PC-3 (cell line): ENCODE measurements at regions not wholly inside any gene's neighbourhood (a gene's known extent, or its start where the extent isn't known, plus 50 kb on each side); places are given as distances from the start of the nearest gene placed in this dataset.

Experiments used
- ATAC-seq: fragments of 200-7000 bp; cut with Tn5 transposase; 2 replicates; pipeline ENCODE4 v1.9.1; 2020; ENCODE audit warnings: mild to moderate bottlenecking, moderate library complexity
- BruUV-seq: library from RNA; stranded (reverse); fragments of 400-500 nt; replicated peaks from 2 replicates; lab custom pipeline; 2021; lab: Mats Ljungman, UMichigan
- CTCF ChIA-PET: fragments of 300-600 bp; sonication (Branson Sonifier 250); formaldehyde crosslinking; loops from one replicate; lab custom pipeline; 2022; ENCODE audit warnings: antibody characterized with exemption; lab: Charles Lee
- POLR2A ChIA-PET: fragments of 300-600 bp; sonication (Branson Sonifier 250); formaldehyde crosslinking; loops from one replicate; lab custom pipeline; 2022; ENCODE audit warnings: antibody characterized with exemption; ENCODE audit not compliant: unreplicated experiment; lab: Charles Lee
- DNase-seq: peaks from one replicate; pipeline ENCODE4 v3.0.0-alpha.2; 2015
- H2AFZ ChIP-seq: fragments of 300-600 bp; sonication (generic); 2 replicates; pipeline ENCODE4 v1.6.0; 2016; ENCODE audit warnings: antibody characterized with exemption, low read length
- H3F3A ChIP-seq: fragments of 300-600 bp; sonication (generic); one replicate; pipeline ENCODE4 v1.6.0; 2017; ENCODE audit warnings: antibody characterized with exemption, low read length, control low read depth, mild to moderate bottlenecking; ENCODE audit not compliant: unreplicated experiment
- H3K27ac ChIP-seq: fragments of 300-600 bp; sonication (generic); 2 replicates; pipeline ENCODE4 v1.5.1; 2016; ENCODE audit warnings: mild to moderate bottlenecking, low read length
- H3K27me3 ChIP-seq: fragments of 300-600 bp; sonication (generic); 2 replicates; pipeline ENCODE4 v1.6.1; 2016; ENCODE audit warnings: low read length, mixed read lengths
- H3K36me3 ChIP-seq: fragments of 300-600 bp; sonication (generic); 2 replicates; pipeline ENCODE4 v1.6.1; 2016; ENCODE audit warnings: low read depth, mixed run types, low read length, mixed read lengths
- H3K4me1 ChIP-seq: fragments of 300-600 bp; sonication (generic); 2 replicates; pipeline ENCODE4 v1.5.1; 2016; ENCODE audit warnings: low read length; ENCODE audit not compliant: insufficient read depth
- H3K4me2 ChIP-seq: fragments of 300-600 bp; sonication (generic); 2 replicates; pipeline ENCODE4 v1.6.0; 2016; ENCODE audit warnings: low read length
- H3K4me3 ChIP-seq: fragments of 300-600 bp; sonication (generic); 2 replicates; pipeline ENCODE4 v1.5.1; 2016; ENCODE audit warnings: mild to moderate bottlenecking, low read length, mixed read lengths
- H3K79me2 ChIP-seq: fragments of 300-600 bp; sonication (generic); 2 replicates; pipeline ENCODE4 v1.6.1; 2017; ENCODE audit warnings: low read length, mixed read lengths
- H3K9ac ChIP-seq: fragments of 300-600 bp; sonication (generic); 2 replicates; pipeline ENCODE4 v1.6.0; 2016; ENCODE audit warnings: mild to moderate bottlenecking, low read length
- H3K9me2 ChIP-seq: fragments of 300-600 bp; sonication (generic); replicated peaks from 2 replicates; pipeline ENCODE4 v1.6.1; 2016; ENCODE audit warnings: mixed run types, low read length, mixed read lengths
- H3K9me3 ChIP-seq: fragments of 300-600 bp; sonication (generic); 2 replicates; pipeline ENCODE4 v1.6.1; 2016; ENCODE audit warnings: low read length, mixed read lengths
- H4K20me1 ChIP-seq: fragments of 300-600 bp; sonication (generic); 2 replicates; pipeline ENCODE4 v1.6.1; 2016; ENCODE audit warnings: low read length, mixed read lengths
- CTCF ChIP-seq: fragments of 300-600 bp; sonication (generic); conservative IDR thresholded peaks from 2 replicates; pipeline ENCODE4 v1.5.1; 2017; ENCODE audit warnings: antibody characterized with exemption, low read depth, mild to moderate bottlenecking, low read length
- EZH2 ChIP-seq: fragments of 300-600 bp; sonication (generic); IDR thresholded peaks from one replicate; pipeline ENCODE4 v1.6.1; 2017; ENCODE audit warnings: antibody characterized with exemption, mild to moderate bottlenecking, low read length; ENCODE audit not compliant: unreplicated experiment
- EZH2phosphoT487 ChIP-seq: fragments of 300-600 bp; sonication (generic); IDR thresholded peaks from 2 replicates; pipeline ENCODE4 v1.6.1; 2018; ENCODE audit warnings: mild to moderate bottlenecking, antibody characterized with exemption, low read length, borderline replicate concordance
- intact Hi-C: fragments of 100-400 bp; cut with micrococcal nuclease; formaldehyde crosslinking; loops from 2 replicates; pipeline ENCODE4 v1.9.0; 2023

GRCh38 chr13:109955598-109955997, 169.2 kb upstream of the IRS2 start:
- TF ChIP-seq EZH2phosphoT487 (no peak), EZH2 (no peak), CTCF (no peak)
- DNase-seq (no peak), ATAC-seq (no peak)
- Histone ChIP-seq H3K9me3 (no peaks in the 10 kb centered on the region), H3K9ac (no peak overlapping the region), H3K36me3 (no peaks in the 10 kb centered on the region), H3K79me2 (no peaks in the 10 kb centered on the region), H3K4me1 (no peaks in the 10 kb centered on the region), H3F3A (no peaks in the 10 kb centered on the region), H3K4me3 (no peak overlapping the region), H3K9me2 (no peaks in the 10 kb centered on the region), H3K27ac (no peak overlapping the region), H2AFZ (no peak overlapping the region), H4K20me1 (no peaks in the 10 kb centered on the region), H3K27me3 (no peaks in the 10 kb centered on the region), H3K4me2 (no peak overlapping the region)
- ChIA-PET CTCF (no interaction called here), POLR2A (no interaction called here)
- intact Hi-C loops = no loop called here
- BruUV-seq = no TSS peak

GRCh38 chr13:109954441-109954840, 168.1 kb upstream of the IRS2 start:
- Histone ChIP-seq H3K9me2 (no peaks in the 10 kb centered on the region), H3K4me1 (no peaks in the 10 kb centered on the region), H3K9ac (no peak overlapping the region), H3F3A (no peaks in the 10 kb centered on the region), H3K4me2 (no peak overlapping the region), H4K20me1 (no peaks in the 10 kb centered on the region), H3K9me3 (no peaks in the 10 kb centered on the region), H3K27me3 (no peaks in the 10 kb centered on the region), H3K36me3 (no peaks in the 10 kb centered on the region), H3K79me2 (no peaks in the 10 kb centered on the region), H2AFZ (no peak overlapping the region), H3K27ac (no peak overlapping the region), H3K4me3 (no peak overlapping the region)
- no TSS peak for BruUV-seq
- ATAC-seq (no peak), DNase-seq (no peak)
- ChIA-PET POLR2A (no interaction called here), CTCF (no interaction called here)
- intact Hi-C loops = no loop called here
- TF ChIP-seq EZH2 (no peak), EZH2phosphoT487 (no peak), CTCF (no peak)

- Histone ChIP-seq H3K27me3 (no peaks in the 10 kb centered on the region), H3K9me3 (no peaks in the 10 kb centered on the region), H2AFZ (no peak overlapping the region), H3K9me2 (no peaks in the 10 kb centered on the region), H3F3A (no peaks in the 10 kb centered on the region), H3K36me3 (no peaks in the 10 kb centered on the region), H3K4me1 (no peaks in the 10 kb centered on the region), H3K4me2 (no peak overlapping the region), H3K4me3 (no peak overlapping the region), H3K9ac (no peak overlapping the region), H3K27ac (no peak overlapping the region), H4K20me1 (no peaks in the 10 kb centered on the region), H3K79me2 (no peaks in the 10 kb centered on the region)
- intact Hi-C loops = no loop called here
- ATAC-seq (no peak), DNase-seq (no peak)
- BruUV-seq = no TSS peak
- POLR2A ChIA-PET = no interaction called here
- CTCF ChIA-PET = no interaction called here
- TF ChIP-seq CTCF (no peak), EZH2phosphoT487 (no peak), EZH2 (no peak)
These were observed 165.1 kb upstream of the IRS2 start for GRCh38 chr13:109951491-109951890.
